ENCODE measurements at regions not wholly inside any gene's neighbourhood (a gene's known extent, or its start where the extent isn't known, plus 50 kb on each side); places are given as distances from the start of the nearest gene placed in this dataset.
A peak's percentile ranks its signal among the peaks of the same experiment; 100 is the strongest.

GRCh38 chr2:187009483-187010239 is 160.7 kb upstream of the ZSWIM2 start:
- no peaks in the 10 kb centered on the region for H3K36me3 ChIP-seq (ENCODE audit: control insufficient read depth, insufficient read depth, low read length)
- peaks cover 4 to 9% of the 10 kb centered on the region in 2 donors for H3K9me3 Mint-ChIP-seq
- no peak overlapping the region for H3K4me3 ChIP-seq (ENCODE audit: low read length)
- ATAC-seq (no peak), DNase-seq (no peak)
- H3K36me3 Mint-ChIP-seq, result no peaks in the 10 kb centered on the region
- 70% methylated on average over 2 of the region's 2 CpGs for WGBS (ENCODE audit: insufficient coverage)
- TF ChIP-seq, protein P1, sequence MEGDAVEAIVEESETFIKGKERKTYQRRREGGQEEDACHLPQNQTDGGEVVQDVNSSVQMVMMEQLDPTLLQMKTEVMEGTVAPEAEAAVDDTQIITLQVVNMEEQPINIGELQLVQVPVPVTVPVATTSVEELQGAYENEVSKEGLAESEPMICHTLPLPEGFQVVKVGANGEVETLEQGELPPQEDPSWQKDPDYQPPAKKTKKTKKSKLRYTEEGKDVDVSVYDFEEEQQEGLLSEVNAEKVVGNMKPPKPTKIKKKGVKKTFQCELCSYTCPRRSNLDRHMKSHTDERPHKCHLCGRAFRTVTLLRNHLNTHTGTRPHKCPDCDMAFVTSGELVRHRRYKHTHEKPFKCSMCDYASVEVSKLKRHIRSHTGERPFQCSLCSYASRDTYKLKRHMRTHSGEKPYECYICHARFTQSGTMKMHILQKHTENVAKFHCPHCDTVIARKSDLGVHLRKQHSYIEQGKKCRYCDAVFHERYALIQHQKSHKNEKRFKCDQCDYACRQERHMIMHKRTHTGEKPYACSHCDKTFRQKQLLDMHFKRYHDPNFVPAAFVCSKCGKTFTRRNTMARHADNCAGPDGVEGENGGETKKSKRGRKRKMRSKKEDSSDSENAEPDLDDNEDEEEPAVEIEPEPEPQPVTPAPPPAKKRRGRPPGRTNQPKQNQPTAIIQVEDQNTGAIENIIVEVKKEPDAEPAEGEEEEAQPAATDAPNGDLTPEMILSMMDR (IDR thresholded peaks at IDR 0.05), result no peak
- H3K4me1 Mint-ChIP-seq, result no peaks in the 10 kb centered on the region
- H3K27me3 Mint-ChIP-seq (ENCODE audit: low read depth in 2 of 2), result no peaks in the 10 kb centered on the region
- H3K9me3 ChIP-seq (ENCODE audit: control insufficient read depth, insufficient read depth, low read length), result no peaks in the 10 kb centered on the region
- H3K27ac ChIP-seq (ENCODE audit: low read length), result no peak overlapping the region
- intact Hi-C loops (cut with micrococcal nuclease), result no loop called here
- H3K27me3 ChIP-seq (ENCODE audit: control insufficient read depth, insufficient read depth, low read length), result no peaks in the 10 kb centered on the region
- no peak overlapping the region for H3K27ac Mint-ChIP-seq
- H3K4me3 Mint-ChIP-seq, result no peak overlapping the region
- no peaks in the 10 kb centered on the region for H3K4me1 ChIP-seq (ENCODE audit: control insufficient read depth, insufficient read depth, low read length)

DNA sequence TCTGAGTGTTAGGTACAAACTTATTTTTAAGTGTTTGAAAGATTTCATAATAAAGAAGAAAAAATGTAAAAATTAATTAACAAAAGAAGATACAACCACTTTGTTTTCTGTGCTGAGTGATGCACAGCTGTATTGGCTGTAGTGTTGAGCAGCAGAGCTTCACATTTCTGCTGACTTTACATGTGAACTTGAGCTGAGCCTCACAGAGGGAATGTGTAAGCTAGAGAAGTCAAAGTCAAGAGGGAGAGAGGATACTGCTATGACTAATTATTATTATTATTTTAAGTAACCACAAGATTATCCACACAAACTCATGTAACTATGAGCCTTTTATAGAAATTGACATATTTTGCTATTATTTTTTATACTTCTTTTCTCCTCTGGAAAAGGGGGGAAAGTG is 159.1 kb upstream of the ZSWIM2 start:
- Mint-ChIP-seq H3K9me3 (peaks cover 4 to 6% of the 10 kb centered on the region in 2 donors), H3K27ac (no peak overlapping the region), H3K4me3 (no peak overlapping the region), H3K4me1 (no peaks in the 10 kb centered on the region), H3K36me3 (no peaks in the 10 kb centered on the region), H3K27me3 (ENCODE audit: low read depth in 2 of 2) (no peaks in the 10 kb centered on the region)
- DNase-seq (no peak), ATAC-seq (no peak)
- TF ChIP-seq, protein P1 (IDR thresholded peaks at IDR 0.05), result no peak
- no peak overlapping the region for H3K27ac ChIP-seq (ENCODE audit: low read length)
- intact Hi-C loops (cut with micrococcal nuclease), result no loop called here
- no peaks in the 10 kb centered on the region for H3K27me3 ChIP-seq (ENCODE audit: control insufficient read depth, insufficient read depth, low read length)
- H3K4me1 ChIP-seq (ENCODE audit: control insufficient read depth, insufficient read depth, low read length), result no peaks in the 10 kb centered on the region
- H3K36me3 ChIP-seq (ENCODE audit: control insufficient read depth, insufficient read depth, low read length), result no peaks in the 10 kb centered on the region
- no peaks in the 10 kb centered on the region for H3K9me3 ChIP-seq (ENCODE audit: control insufficient read depth, insufficient read depth, low read length)
- no peak overlapping the region for H3K4me3 ChIP-seq (ENCODE audit: low read length)

DNA sequence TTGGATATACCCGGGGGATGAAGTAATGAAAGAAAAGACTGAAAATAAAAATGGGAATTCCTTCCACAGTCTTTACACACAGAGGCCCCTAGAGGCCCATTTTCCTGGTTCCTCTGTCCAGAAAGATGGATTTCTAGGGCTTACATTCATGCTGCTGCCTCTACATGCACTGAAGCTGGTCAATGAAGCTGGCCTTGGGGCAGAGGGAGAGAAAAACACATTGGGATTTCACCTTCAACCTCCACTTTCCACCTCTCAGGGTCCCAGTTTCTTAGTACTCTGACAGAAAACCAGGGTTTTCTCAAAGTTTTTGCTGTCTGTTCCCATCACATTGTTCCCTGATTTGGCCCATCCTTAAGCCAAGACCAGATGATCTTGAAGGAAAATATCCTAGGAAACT is 154.6 kb upstream of the ZSWIM2 start:
- Mint-ChIP-seq H3K4me1 (no peaks in the 10 kb centered on the region), H3K9me3 (peaks cover 2% of the 10 kb centered on the region in 2 donors), H3K4me3 (peak overlapping the region; percentile 66), H3K36me3 (no peaks in the 10 kb centered on the region), H3K27me3 (ENCODE audit: low read depth in 2 of 2) (no peaks in the 10 kb centered on the region), H3K27ac (no peak overlapping the region)
- Histone ChIP-seq H3K9me3 (ENCODE audit: control insufficient read depth, insufficient read depth, low read length) (peaks cover 5% of the 10 kb centered on the region), H3K36me3 (ENCODE audit: control insufficient read depth, insufficient read depth, low read length) (no peaks in the 10 kb centered on the region), H3K27ac (ENCODE audit: low read length) (no peak overlapping the region), H3K27me3 (ENCODE audit: control insufficient read depth, insufficient read depth, low read length) (no peaks in the 10 kb centered on the region), H3K4me3 (ENCODE audit: low read length) (no peak overlapping the region), H3K4me1 (ENCODE audit: control insufficient read depth, insufficient read depth, low read length) (no peaks in the 10 kb centered on the region)
- WGBS (ENCODE audit: insufficient coverage), result no CpG with 5 or more reads among the region's 1 CpG
- intact Hi-C loops (cut with micrococcal nuclease), result no loop called here
- TF ChIP-seq, protein P1 (IDR thresholded peaks at IDR 0.05), result no peak
- ATAC-seq (no peak), DNase-seq (no peak)

DNA sequence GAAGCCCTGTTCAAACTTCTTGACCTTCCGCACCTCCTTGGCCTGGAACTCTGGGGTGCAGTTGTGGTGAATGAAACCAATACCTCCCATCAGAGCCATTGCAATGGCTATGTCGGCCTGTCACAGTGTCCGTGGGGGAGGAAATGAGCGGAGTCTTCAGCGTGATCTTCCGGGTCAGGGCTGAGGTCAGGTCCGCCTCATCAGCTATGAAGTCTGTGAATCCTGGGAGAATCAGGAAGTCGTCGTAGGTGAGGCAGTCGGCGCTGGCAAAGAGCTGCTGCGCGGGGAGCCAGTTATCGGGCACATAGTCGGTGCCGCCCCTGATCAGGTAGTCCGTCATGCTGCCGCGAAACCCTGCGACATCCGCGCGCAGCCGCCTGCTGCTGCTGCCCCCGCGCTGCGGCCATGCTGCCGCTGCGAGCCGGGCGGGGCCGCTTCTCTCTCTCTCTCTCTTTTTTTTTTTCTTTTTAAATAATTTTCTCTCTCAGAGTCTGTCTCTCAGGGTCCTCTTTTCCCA is 154.1 kb upstream of the ZSWIM2 start:
- no peaks in the 10 kb centered on the region for H3K4me1 Mint-ChIP-seq
- peaks cover 2% of the 10 kb centered on the region in 2 donors for H3K9me3 Mint-ChIP-seq
- Histone ChIP-seq H3K27me3 (ENCODE audit: control insufficient read depth, insufficient read depth, low read length) (no peaks in the 10 kb centered on the region), H3K4me1 (ENCODE audit: control insufficient read depth, insufficient read depth, low read length) (no peaks in the 10 kb centered on the region), H3K27ac (ENCODE audit: low read length) (no peak overlapping the region), H3K9me3 (ENCODE audit: control insufficient read depth, insufficient read depth, low read length) (peaks cover 5% of the 10 kb centered on the region), H3K4me3 (ENCODE audit: low read length) (no peak overlapping the region), H3K36me3 (ENCODE audit: control insufficient read depth, insufficient read depth, low read length) (no peaks in the 10 kb centered on the region)
- no peak overlapping the region for H3K27ac Mint-ChIP-seq
- H3K4me3 Mint-ChIP-seq, result peak overlapping the region; percentile 66
- no peaks in the 10 kb centered on the region for H3K27me3 Mint-ChIP-seq (ENCODE audit: low read depth in 2 of 2)
- WGBS (ENCODE audit: insufficient coverage), result 81% methylated on average over 32 of the region's 32 CpGs
- intact Hi-C loops (cut with micrococcal nuclease), result no loop called here
- DNase-seq (no peak), ATAC-seq (peak in 2 of 3 donors; percentile 31 to 46)
- H3K36me3 Mint-ChIP-seq, result no peaks in the 10 kb centered on the region
- TF ChIP-seq, protein P1 (IDR thresholded peaks at IDR 0.05), result no peak

Data from natural killer cell (primary cell).